Stomach (tissue), 8 donors: ENCODE measurements at regions not wholly inside any gene's neighbourhood (a gene's known extent, or its start where the extent isn't known, plus 50 kb on each side); places are given as distances from the start of the nearest gene placed in this dataset.

Experiments
- DNase-seq, 2 donors: peaks; one replicate each; pipeline versions ENCODE4 v3.0.0 to v3.0.0-alpha.2; 2013 to 2019
- H3K27ac ChIP-seq, 5 donors: fragments of 200-600 bp in 4 of 5; sonication (generic) in 4 of 5; one replicate each; pipeline ENCODE4 v1.5.1; 2013 to 2019; ENCODE audit warnings: mild to moderate bottlenecking in 1 of 5, moderate library complexity in 1 of 5
- H3K27me3 ChIP-seq, 3 donors: fragments of 200-600 bp; sonication (generic); one replicate each; pipeline ENCODE4 v1.5.1; 2017 to 2019; ENCODE audit warnings: mixed run types in 1 of 3
- H3K36me3 ChIP-seq, 4 donors: fragments of 200-600 bp; sonication (generic); 1 replicate in 3 of 4; 2 replicates in 1 of 4; pipeline ENCODE4 v1.5.1; 2016 to 2019
- H3K4me1 ChIP-seq, 4 donors: fragments of 200-600 bp; sonication (generic); one replicate each; pipeline ENCODE4 v1.5.1; 2016 to 2019
- H3K4me3 ChIP-seq, 4 donors: fragments of 200-600 bp; sonication (generic) in 3 of 4; one replicate each; pipeline ENCODE4 v1.5.1; 2016 to 2019; ENCODE audit warnings: mild to moderate bottlenecking in 1 of 4
- H3K9me3 ChIP-seq, 4 donors: fragments of 200-600 bp; sonication (generic); one replicate each; pipeline ENCODE4 v1.5.1; 2016 to 2019
- CTCF ChIP-seq, 7 experiments: fragments of 450-650 bp in 4 of 7; fragments of 200-600 bp in 3 of 7; sonication (generic) in 3 of 7; IDR thresholded peaks; one replicate each; pipeline ENCODE4 v1.5.1; 2016 to 2019; ENCODE audit warnings: antibody characterized with exemption in 7 of 7, control low read depth in 2 of 7, mild to moderate bottlenecking in 1 of 7
- EP300 ChIP-seq: sonication (generic); formaldehyde crosslinking; IDR thresholded peaks from one replicate; pipeline ENCODE4 v1.6.1; 2017; ENCODE audit warnings: antibody characterized with exemption
- POLR2A ChIP-seq, 4 donors: fragments of 450-650 bp; IDR thresholded peaks; one replicate each; pipeline ENCODE4 v1.6.1; 2016; ENCODE audit warnings: antibody characterized with exemption in 4 of 4, control low read depth in 2 of 4, mild to moderate bottlenecking in 1 of 4, moderate library complexity in 1 of 4
- POLR2AphosphoS5 ChIP-seq, 3 donors: sonication (generic); formaldehyde crosslinking; IDR thresholded peaks; one replicate each; pipeline ENCODE4 v1.6.1; 2016; ENCODE audit warnings: antibody characterized with exemption in 3 of 3
- WGBS, 5 donors: extraction: QIAGEN DNeasy Blood & Tissue Kit in 3 of 5; methylation state at CpG; one replicate each; pipeline versions ENCODE4 v1.1.5 to v1.1.7; 2013 to 2018; 5-methylcytosine and 5-hydroxymethylcytosine counted together
- intact Hi-C: fragments of 100-400 bp; cut with DNase I; formaldehyde crosslinking; loops from one replicate; pipeline ENCODE4 v1.15.1; 2023; ENCODE audit warnings: low total_unique reads
- donor health status: healthy with polysubstance abuse.
- donor health status: Bipolar disorder and iron deficiency.
- donor health status: healthy.

DNA sequence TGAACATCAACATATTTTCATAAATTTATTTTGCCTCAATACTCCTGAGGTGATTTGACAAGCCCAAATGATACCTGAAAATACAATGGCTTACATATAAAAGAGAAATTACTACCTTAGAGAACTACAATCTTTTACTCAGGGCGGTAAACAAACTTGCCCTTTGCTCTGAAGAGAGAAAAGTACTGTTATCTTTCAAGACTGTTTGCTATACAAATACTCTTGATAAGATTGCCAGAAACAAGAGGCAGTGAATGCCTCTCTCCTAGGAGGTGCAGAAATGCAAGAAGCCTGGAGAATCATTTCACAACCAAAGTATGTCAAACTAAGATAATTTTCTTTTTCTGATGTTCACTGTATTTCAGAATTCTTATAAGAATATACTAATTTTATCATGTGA is 160.3 kb downstream of the ALX1 start:
- no peak overlapping the region for H3K4me3 ChIP-seq
- H3K27me3 ChIP-seq = peaks cover 0 to 35% (median 0%) of the 10 kb centered on the region in 3 donors
- WGBS, 5 donors = 25 to 56% (median 32%) methylated on average over 1 of the region's 1 CpG
- peaks cover 0 to 16% (median 12%) of the 10 kb centered on the region in 4 donors for H3K4me1 ChIP-seq
- H3K36me3 ChIP-seq = no peaks in the 10 kb centered on the region
- intact Hi-C loops = no loop called here
- H3K9me3 ChIP-seq = no peaks in the 10 kb centered on the region
- peak in 1 of 2 donors; percentile 50 for DNase-seq
- no peak overlapping the region for H3K27ac ChIP-seq
- TF ChIP-seq CTCF (IDR thresholded peaks at IDR 0.05) (no peak), POLR2AphosphoS5 (IDR thresholded peaks at IDR 0.05) (peak in 2 of 3 donors; percentile 53 to 58), EP300 (no peak), POLR2A (IDR thresholded peaks at IDR 0.05) (no peak)

GRCh38 chr12:85441025-85441424 is 161.0 kb downstream of the ALX1 start:
- intact Hi-C loops = no loop called here
- Histone ChIP-seq H3K4me3 (no peak overlapping the region), H3K36me3 (no peaks in the 10 kb centered on the region), H3K27ac (no peak overlapping the region), H3K9me3 (no peaks in the 10 kb centered on the region), H3K27me3 (peaks cover 0 to 33% (median under 1%) of the 10 kb centered on the region in 3 donors), H3K4me1 (peaks cover 0 to 16% (median 12%) of the 10 kb centered on the region in 4 donors)
- WGBS, 5 donors = 58 to 65% (median 63%) methylated on average over 3 of the region's 3 CpGs
- TF ChIP-seq CTCF (IDR thresholded peaks at IDR 0.05) (no peak), EP300 (no peak), POLR2AphosphoS5 (IDR thresholded peaks at IDR 0.05) (no peak), POLR2A (IDR thresholded peaks at IDR 0.05) (no peak)
- DNase-seq = no peak

DNA sequence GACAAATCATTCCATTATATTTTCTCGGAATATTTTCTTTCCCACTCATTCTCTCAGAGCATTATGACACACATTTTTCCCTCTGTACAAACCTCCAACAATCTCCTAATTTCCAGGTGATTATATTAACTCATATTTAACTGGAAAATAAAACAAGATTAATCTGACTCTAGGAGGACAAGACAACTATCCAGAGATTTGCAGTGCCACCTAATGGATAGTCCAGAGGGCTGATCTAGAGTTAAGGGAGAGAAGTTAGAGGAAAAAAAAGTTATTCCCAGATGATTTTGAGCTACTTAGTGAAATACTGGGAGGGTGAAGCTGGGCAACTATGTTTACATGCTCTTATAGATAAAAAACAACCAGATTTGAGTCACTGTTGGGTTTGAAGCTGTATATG is 161.7 kb downstream of the ALX1 start:
- Histone ChIP-seq H3K36me3 (no peaks in the 10 kb centered on the region), H3K9me3 (no peaks in the 10 kb centered on the region), H3K4me1 (peaks cover 0 to 16% (median 12%) of the 10 kb centered on the region in 4 donors), H3K4me3 (no peak overlapping the region), H3K27ac (no peak overlapping the region), H3K27me3 (peaks cover 0 to 36% (median 3%) of the 10 kb centered on the region in 3 donors)
- 51 to 83% (median 58%) methylated on average over 1 of the region's 1 CpG for WGBS, 5 donors
- intact Hi-C loops = no loop called here
- DNase-seq = peak in 1 of 2 donors; percentile 17
- TF ChIP-seq CTCF (IDR thresholded peaks at IDR 0.05) (no peak), EP300 (no peak), POLR2AphosphoS5 (IDR thresholded peaks at IDR 0.05) (no peak), POLR2A (IDR thresholded peaks at IDR 0.05) (no peak)

- DNase-seq = peak in 1 of 2 donors; percentile 26
Measured at GRCh38 chr12:85445060-85445938, 165.3 kb downstream of the ALX1 start.

More at GRCh38 chr12:85445060-85445938, 165.3 kb downstream of the ALX1 start:
- H3K27ac ChIP-seq = no peak overlapping the region
- H3K4me3 ChIP-seq = no peak overlapping the region
- no peaks in the 10 kb centered on the region for H3K9me3 ChIP-seq
- intact Hi-C loops = no loop called here
- TF ChIP-seq CTCF (IDR thresholded peaks at IDR 0.05) (no peak), POLR2AphosphoS5 (IDR thresholded peaks at IDR 0.05) (no peak), POLR2A (IDR thresholded peaks at IDR 0.05) (no peak), EP300 (no peak)
- whole genome bisulfite sequencing, 5 donors = 25 to 38% (median 27%) methylated on average over 6 of the region's 6 CpGs
- H3K27me3 ChIP-seq = peaks cover 0 to 44% (median 7%) of the 10 kb centered on the region in 3 donors
- H3K36me3 ChIP-seq = no peaks in the 10 kb centered on the region
- peaks cover 0 to 7% (median 6%) of the 10 kb centered on the region in 4 donors for H3K4me1 ChIP-seq
